ENCODE measurements at regions not wholly inside any gene's neighbourhood (a gene's known extent, or its start where the extent isn't known, plus 50 kb on each side); places are given as distances from the start of the nearest gene placed in this dataset.
A peak's percentile ranks its signal among the peaks of the same experiment; 100 is the strongest.

GRCh38 chr15:36483409-36483808 lies 96.0 kb upstream of the CDIN1 start:
- no peak for DNase-seq

- no peak for DNase-seq
Observed at GRCh38 chr15:36484038-36484778, 95.2 kb upstream of the CDIN1 start.

GRCh38 chr15:36491912-36492311 lies 87.5 kb upstream of the CDIN1 start:
- no peak for DNase-seq

- DNase-seq = no peak
Observed at GRCh38 chr15:36495456-36495991, 83.9 kb upstream of the CDIN1 start.

- DNase-seq = no peak
Observed at GRCh38 chr15:36497901-36498300, 81.5 kb upstream of the CDIN1 start.

- DNase-seq = no peak
Observed at GRCh38 chr15:36498401-36498800, 81.0 kb upstream of the CDIN1 start.

GRCh38 chr15:36498916-36499315 lies 80.5 kb upstream of the CDIN1 start:
- DNase-seq = no peak

GRCh38 chr15:36499412-36500389 lies 79.7 kb upstream of the CDIN1 start:
- DNase-seq = peak; percentile 53

GRCh38 chr15:36501063-36501678 lies 78.3 kb upstream of the CDIN1 start:
- peak; percentile 86 for DNase-seq

GRCh38 chr15:36502509-36502908 lies 76.9 kb upstream of the CDIN1 start:
- DNase-seq = no peak

GRCh38 chr15:36506733-36507356 lies 72.6 kb upstream of the CDIN1 start:
- DNase-seq = no peak

- no peak for DNase-seq
Observed at GRCh38 chr15:36507458-36507857, 72.0 kb upstream of the CDIN1 start.

- DNase-seq = no peak
Observed at GRCh38 chr15:36511594-36511993, 67.8 kb upstream of the CDIN1 start.

GRCh38 chr15:36517758-36518157 lies 61.7 kb upstream of the CDIN1 start:
- DNase-seq = no peak

- DNase-seq = no peak
Observed at GRCh38 chr15:36519067-36519466, 60.4 kb upstream of the CDIN1 start.

GRCh38 chr15:36525430-36525829 lies 54.0 kb upstream of the CDIN1 start:
- DNase-seq = no peak

- DNase-seq = no peak
Observed at GRCh38 chr15:36527235-36528162, 51.9 kb upstream of the CDIN1 start.

- DNase-seq = peak; percentile 16
Observed at GRCh38 chr15:36529296-36530011, 50.0 kb upstream of the CDIN1 start.
